H1 (cell line): ENCODE measurements at regions not wholly inside any gene's neighbourhood (a gene's known extent, or its start where the extent isn't known, plus 50 kb on each side); places are given as distances from the start of the nearest gene placed in this dataset.

ENCODE experiments used
- CTCF ChIA-PET: fragments of 300-600 bp; sonication (Branson Sonifier 250); formaldehyde crosslinking; loops from one replicate; lab custom pipeline; 2021; ENCODE audit not compliant: partially characterized antibody; lab: Charles Lee
- POLR2A ChIA-PET: fragments of 300-600 bp; sonication (Branson Sonifier 250); formaldehyde crosslinking; loops from one replicate; lab custom pipeline; 2021; ENCODE audit warnings: inconsistent platforms; ENCODE audit not compliant: partially characterized antibody; lab: Charles Lee
- DNase-seq, 2 experiments: peaks; one replicate each; pipeline versions ENCODE4 v3.0.0 to v3.0.0-alpha.2; 2010 to 2022; ENCODE audit warnings: low spot score in 2 of 2, low read depth in 1 of 2, mixed read lengths in 1 of 2
- FAIRE-seq: peaks from 2 replicates; lab custom pipeline; 2011; peaks lifted over from hg19 to GRCh38; lab: Jason Lieb, UNC
- H2AFZ ChIP-seq: 2 replicates; pipeline ENCODE4 v1.8.1; 2012; ENCODE audit warnings: low read length, inconsistent platforms
- H2AK5ac ChIP-seq: 2 replicates; pipeline ENCODE4 v1.6.1; 2013; ENCODE audit warnings: low read depth, low read length
- H2BK120ac ChIP-seq: replicated peaks from 2 replicates; pipeline ENCODE3; 2013; ENCODE audit warnings: low read depth, low read length, inconsistent platforms
- H2BK12ac ChIP-seq: 2 replicates; pipeline ENCODE4 v1.6.1; 2013; ENCODE audit warnings: low read depth, low read length
- H2BK15ac ChIP-seq: 2 replicates; pipeline ENCODE4 v1.6.1; 2013; ENCODE audit warnings: low read length
- H2BK20ac ChIP-seq: 2 replicates; pipeline ENCODE4 v1.6.1; 2013; ENCODE audit warnings: low read length
- H2BK5ac ChIP-seq: 2 replicates; pipeline ENCODE4 v1.6.1; 2013; ENCODE audit warnings: low read depth, low read length
- H3K14ac ChIP-seq: 2 replicates; pipeline ENCODE4 v1.6.1; 2013; ENCODE audit warnings: inconsistent platforms; ENCODE audit not compliant: insufficient read length
- H3K18ac ChIP-seq: 2 replicates; pipeline ENCODE4 v1.6.1; 2013; ENCODE audit warnings: low read length; ENCODE audit errors: extremely low read depth
- H3K23ac ChIP-seq: 2 replicates; pipeline ENCODE4 v1.6.1; 2013; ENCODE audit warnings: inconsistent platforms; ENCODE audit not compliant: insufficient read length
- H3K23me2 ChIP-seq: 2 replicates; pipeline ENCODE4 v1.6.1; 2013; ENCODE audit warnings: low read depth, low read length
- H3K27ac ChIP-seq: 2 replicates; pipeline ENCODE4 v1.6.1; 2011; ENCODE audit warnings: low read depth, low read length, inconsistent platforms
- H3K27me3 ChIP-seq, 4 experiments: replicated peaks in 1 of 4; 1 replicate in 1 of 4; 2 replicates in 3 of 4; pipeline versions ENCODE4 v1.6.1 to v1.8.1; 2011 to 2013; ENCODE audit warnings: low read length in 3 of 4, mild to moderate bottlenecking in 3 of 4, inconsistent platforms in 2 of 4, mixed read lengths in 2 of 4, moderate library complexity in 1 of 4; ENCODE audit not compliant: control insufficient read depth in 3 of 4, insufficient read depth in 3 of 4; ENCODE audit errors: extremely low read depth in 1 of 4
- H3K36me3 ChIP-seq, 4 experiments: 2 replicates each; pipeline versions ENCODE4 v1.6.1 to v1.8.1; 2011 to 2013; ENCODE audit warnings: mild to moderate bottlenecking in 4 of 4, low read length in 3 of 4, moderate library complexity in 2 of 4, control low read depth in 1 of 4, inconsistent platforms in 1 of 4; ENCODE audit not compliant: insufficient read depth in 4 of 4, control insufficient read depth in 2 of 4
- H3K4ac ChIP-seq: replicated peaks from 2 replicates; pipeline ENCODE3; 2013; ENCODE audit warnings: low read length, low read depth, mixed read lengths, inconsistent platforms; ENCODE audit not compliant: insufficient read length
- H3K4me1 ChIP-seq, 4 experiments: replicated peaks in 1 of 4; 1 replicate in 1 of 4; 2 replicates in 3 of 4; pipeline versions ENCODE4 v1.6.1 to v1.8.1; 2011 to 2013; ENCODE audit warnings: low read length in 3 of 4, inconsistent platforms in 2 of 4, mixed read lengths in 1 of 4; ENCODE audit not compliant: insufficient read depth in 4 of 4, control insufficient read depth in 3 of 4
- H3K4me2 ChIP-seq, 2 experiments: 2 replicates each; pipeline versions ENCODE4 v1.6.1 to v1.8.1; 2011 to 2013; ENCODE audit warnings: low read depth in 2 of 2, low read length in 2 of 2, control low read depth in 1 of 2, inconsistent platforms in 1 of 2, mild to moderate bottlenecking in 1 of 2; ENCODE audit not compliant: insufficient read depth in 1 of 2
- H3K4me3 ChIP-seq, 4 experiments: fragments of 200-600, 300-600 bp in 1 of 4; sonication (generic), shearing (Covaris generic), sonication (Bioruptor Twin) in 1 of 4; 2 replicates each; pipeline versions ENCODE4 v1.5.1 to v1.8.1; 2011 to 2016; ENCODE audit warnings: low read length in 4 of 4, low read depth in 3 of 4, control low read depth in 2 of 4, inconsistent platforms in 2 of 4, mild to moderate bottlenecking in 2 of 4, mixed read lengths in 1 of 4, moderate library complexity in 1 of 4; ENCODE audit not compliant: insufficient read depth in 2 of 4; ENCODE audit errors: extremely low read depth in 1 of 4
- H3K56ac ChIP-seq: replicated peaks from 2 replicates; pipeline ENCODE3; 2013; ENCODE audit warnings: low read depth, mild to moderate bottlenecking, mixed read lengths, low read length, inconsistent platforms; ENCODE audit not compliant: insufficient read length
- H3K79me1 ChIP-seq: 2 replicates; pipeline ENCODE4 v1.6.1; 2013; ENCODE audit warnings: low read depth, low read length, control low read depth
- H3K79me2 ChIP-seq, 2 experiments: 2 replicates each; pipeline versions ENCODE4 v1.6.1 to v1.8.1; 2012 to 2013; ENCODE audit warnings: low read length in 2 of 2, mild to moderate bottlenecking in 2 of 2, inconsistent platforms in 1 of 2; ENCODE audit not compliant: insufficient read depth in 2 of 2, control insufficient read depth in 1 of 2
- H3K9ac ChIP-seq, 4 experiments: replicated peaks in 1 of 4; 1 replicate in 1 of 4; 2 replicates in 3 of 4; pipeline versions ENCODE4 v1.6.1 to v1.8.1; 2011 to 2013; ENCODE audit warnings: low read depth in 3 of 4, low read length in 3 of 4, control low read depth in 2 of 4, mild to moderate bottlenecking in 2 of 4, moderate library complexity in 2 of 4, inconsistent platforms in 1 of 4; ENCODE audit errors: extremely low read depth in 1 of 4
- H3K9me3 ChIP-seq, 2 experiments: 2 replicates each; pipeline versions ENCODE4 v1.6.1 to v1.8.1; 2012 to 2013; ENCODE audit warnings: mild to moderate bottlenecking in 2 of 2, moderate library complexity in 2 of 2, control low read depth in 1 of 2, inconsistent platforms in 1 of 2, low read depth in 1 of 2, low read length in 1 of 2, mixed read lengths in 1 of 2; ENCODE audit not compliant: insufficient read depth in 2 of 2
- H4K20me1 ChIP-seq, 2 experiments: replicated peaks in 1 of 2; 2 replicates each; pipeline versions ENCODE3 to v1.8.1; 2011 to 2013; ENCODE audit warnings: inconsistent platforms in 2 of 2, low read length in 2 of 2, mild to moderate bottlenecking in 1 of 2; ENCODE audit not compliant: insufficient read depth in 2 of 2, control insufficient read depth in 1 of 2
- H4K5ac ChIP-seq: 2 replicates; pipeline ENCODE4 v1.6.1; 2013; ENCODE audit warnings: low read length, low read depth, mixed read lengths, inconsistent platforms; ENCODE audit not compliant: insufficient read length
- H4K8ac ChIP-seq: 2 replicates; pipeline ENCODE4 v1.8.0; 2013; ENCODE audit warnings: mild to moderate bottlenecking, moderate library complexity, low read length, inconsistent platforms; ENCODE audit not compliant: insufficient read depth; ENCODE audit errors: extremely low read depth
- H4K91ac ChIP-seq: replicated peaks from 2 replicates; pipeline ENCODE3; 2013; ENCODE audit warnings: low read length, mixed read lengths, inconsistent platforms; ENCODE audit not compliant: insufficient read length
- BCL11A ChIP-seq, 2 experiments: IDR thresholded peaks; one replicate each; pipeline ENCODE4 v1.6.1; 2011; ENCODE audit warnings: low read depth in 2 of 2, low read length in 2 of 2, mild to moderate bottlenecking in 2 of 2
- BRCA1 ChIP-seq: IDR thresholded peaks from 2 replicates; pipeline ENCODE4 v1.6.1; 2012; ENCODE audit warnings: low read depth, low read length, improper control_type of control experiment
- CEBPB ChIP-seq: IDR thresholded peaks from 2 replicates; pipeline ENCODE4 v1.6.1; 2012; ENCODE audit warnings: low read depth, low read length
- EGR1 ChIP-seq: IDR thresholded peaks from 2 replicates; pipeline ENCODE4 v1.6.1; 2011; ENCODE audit warnings: low read depth, low read length, borderline replicate concordance
- KDM5A ChIP-seq: fragments of 200-600 bp; IDR thresholded peaks from 2 replicates; pipeline ENCODE4 v1.7.1; 2012; ENCODE audit warnings: mild to moderate bottlenecking, low read length, inconsistent platforms, mixed read lengths
- NRF1 ChIP-seq: IDR thresholded peaks from 2 replicates; pipeline ENCODE4 v1.6.1; 2011; ENCODE audit warnings: mild to moderate bottlenecking, low read depth, low read length, improper control_type of control experiment
- SP4 ChIP-seq: IDR thresholded peaks from 2 replicates; pipeline ENCODE4 v1.6.1; 2012; ENCODE audit warnings: low read length, inconsistent platforms
- TAF1 ChIP-seq: IDR thresholded peaks from 2 replicates; pipeline ENCODE4 v1.6.1; 2011; ENCODE audit warnings: mild to moderate bottlenecking, low read depth, low read length
- TAF7 ChIP-seq: optimal IDR thresholded peaks from 2 replicates; pipeline ENCODE3; 2011; ENCODE audit warnings: low read depth, mild to moderate bottlenecking, inconsistent platforms, low read length, moderate library complexity, borderline replicate concordance
- WGBS, 2 experiments: shearing (Covaris generic) in 1 of 2; methylation state at CpG; one replicate each; pipeline versions ENCODE4 v1.1.6 to v1.1.7; 2013 to 2015; ENCODE audit warnings: low lambda C conversion rate in 2 of 2, mixed read lengths in 2 of 2, inconsistent platforms in 1 of 2, low coverage in 1 of 2, missing lambda C conversion rate in 1 of 2; ENCODE audit not compliant: insufficient replicate concordance in 2 of 2, insufficient coverage in 1 of 2, insufficient read length in 1 of 2; ENCODE audit errors: extremely low coverage in 1 of 2, missing lambda C conversion rate in 1 of 2; 5-methylcytosine and 5-hydroxymethylcytosine counted together
- TF ChIP-seq, protein P1 (sequence below): IDR thresholded peaks from 2 replicates; pipeline ENCODE4 v1.6.1; 2011; ENCODE audit warnings: low read depth, mild to moderate bottlenecking, low read length; ENCODE audit not compliant: insufficient read depth

DNA sequence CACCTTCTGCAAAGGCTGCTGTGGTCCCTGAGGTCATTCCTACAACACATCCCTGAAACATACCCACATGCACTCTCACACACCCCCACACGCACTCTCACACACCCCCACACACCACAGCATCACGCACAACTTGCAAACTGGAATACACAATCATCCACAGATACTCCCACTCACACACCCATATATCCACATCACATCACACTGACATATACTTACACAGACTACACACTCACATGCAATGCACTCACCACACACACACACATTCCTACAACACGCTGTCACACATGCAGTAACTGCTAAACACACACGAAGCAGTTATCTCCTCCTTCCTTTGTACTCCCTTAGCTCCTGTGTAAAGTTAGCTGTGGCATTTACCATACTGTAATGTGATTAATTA is 57.1 kb upstream of the PKDCC start:
- Histone ChIP-seq H3K4me1 (peaks cover 0 to 3% (median 0%) of the 10 kb centered on the region in 4 experiments; a peak in 1 of 7 replicates), H3K4me2 (no peak overlapping the region)

More for the DNA sequence above, 57.1 kb upstream of the PKDCC start:
- POLR2A ChIA-PET = no interaction called here
- TF ChIP-seq BRCA1 = no peak
- TF ChIP-seq TAF1 = no peak
- no peak for TF ChIP-seq EGR1
- TF ChIP-seq BCL11A (IDR thresholded peaks at IDR 0.05; ENCODE audit: low read depth in 2 of 2, low read length in 2 of 2) = no peak
- TF ChIP-seq, protein P1, sequence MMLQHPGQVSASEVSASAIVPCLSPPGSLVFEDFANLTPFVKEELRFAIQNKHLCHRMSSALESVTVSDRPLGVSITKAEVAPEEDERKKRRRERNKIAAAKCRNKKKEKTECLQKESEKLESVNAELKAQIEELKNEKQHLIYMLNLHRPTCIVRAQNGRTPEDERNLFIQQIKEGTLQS = no peak
- TF ChIP-seq KDM5A = no peak
- TF ChIP-seq TAF7 = no peak
- no peak for TF ChIP-seq CEBPB
- no peak for TF ChIP-seq SP4
- TF ChIP-seq NRF1 = no peak
- TF ChIP-seq, all 59 proteins: peak for 0
- no peaks in the 10 kb centered on the region for H4K20me1 ChIP-seq
- no peak overlapping the region for H3K4me3 ChIP-seq
- H3K14ac ChIP-seq = no peak overlapping the region
- H4K5ac ChIP-seq = no peak overlapping the region
- FAIRE-seq = no peak
- H2AK5ac ChIP-seq = peak overlapping the region; percentile 59; the same call in 1 of the 2 replicates
- peak overlapping the region; percentile 24 for H2BK20ac ChIP-seq
- WGBS, 2 experiments = 68% methylated on average over 4 of the region's 4 CpGs; no CpG with 5 or more reads in 1 of the 2 experiments
- no peak overlapping the region for H3K27ac ChIP-seq
- H3K23ac ChIP-seq = no peak overlapping the region
- H2BK12ac ChIP-seq = peak overlapping the region; percentile 72; the same call in 1 of the 2 replicates
- no peaks in the 10 kb centered on the region for H3K36me3 ChIP-seq
- H3K56ac ChIP-seq = no peak overlapping the region
- H2AFZ ChIP-seq = no peak overlapping the region
- H3K9me3 ChIP-seq = peaks cover 7 to 15% of the 10 kb centered on the region in 2 experiments; a peak in 3 of 4 replicates
- no peak overlapping the region for H3K9ac ChIP-seq
- no peak overlapping the region for H2BK5ac ChIP-seq
- H2BK15ac ChIP-seq = 0 out of 2 replicates have a peak overlapping the region, but pooled peaks have one; percentile 46
- DNase-seq = no peak
- H3K18ac ChIP-seq = no peak overlapping the region
- H2BK120ac ChIP-seq = no peak overlapping the region
- no peaks in the 10 kb centered on the region for H3K27me3 ChIP-seq
- peaks cover 3% of the 10 kb centered on the region; the same call in 1 of the 2 replicates for H3K23me2 ChIP-seq
- H3K79me2 ChIP-seq = no peaks in the 10 kb centered on the region
- no peak overlapping the region for H4K8ac ChIP-seq
- CTCF ChIA-PET = no interaction called here
- H3K4ac ChIP-seq = no peak overlapping the region
- H3K79me1 ChIP-seq = no peaks in the 10 kb centered on the region
- peak overlapping the region; percentile 63 for H4K91ac ChIP-seq
